DOHH2 (cell line): ENCODE measurements at regions not wholly inside any gene's neighbourhood (a gene's known extent, or its start where the extent isn't known, plus 50 kb on each side); places are given as distances from the start of the nearest gene placed in this dataset.

ENCODE experiments used
- H3F3A ChIP-seq: fragments of 200-600 bp; sonication (generic), shearing (Covaris generic); 2 replicates; pipeline ENCODE4 v1.6.0; 2016; ENCODE audit warnings: antibody characterized with exemption, mild to moderate bottlenecking; ENCODE audit not compliant: control insufficient read depth, insufficient read depth
- H3K27ac ChIP-seq: fragments of 200-600 bp; sonication (generic); 2 replicates; pipeline ENCODE4 v1.5.1; 2014; ENCODE audit warnings: low read depth, mild to moderate bottlenecking, low read length, moderate library complexity
- H3K27me3 ChIP-seq: fragments of 200-600 bp; sonication (generic); 2 replicates; pipeline ENCODE4 v1.6.1; 2014; ENCODE audit warnings: mild to moderate bottlenecking, low read length, mixed read lengths; ENCODE audit not compliant: control insufficient read depth
- H3K36me3 ChIP-seq: fragments of 200-600 bp; sonication (generic); 2 replicates; pipeline ENCODE4 v1.6.1; 2014; ENCODE audit warnings: mild to moderate bottlenecking, low read length, moderate library complexity, mixed read lengths; ENCODE audit not compliant: control insufficient read depth
- H3K4me1 ChIP-seq: fragments of 200-600 bp; sonication (generic); 2 replicates; pipeline ENCODE4 v1.6.1; 2014; ENCODE audit warnings: mild to moderate bottlenecking, low read length, mixed read lengths; ENCODE audit not compliant: control insufficient read depth
- H3K4me2 ChIP-seq: fragments of 200-600 bp; sonication (generic); 2 replicates; pipeline ENCODE4 v1.6.0; 2014; ENCODE audit warnings: mild to moderate bottlenecking, low read length, moderate library complexity
- H3K4me3 ChIP-seq: fragments of 200-600 bp; sonication (generic); 2 replicates; pipeline ENCODE4 v1.5.1; 2014; ENCODE audit warnings: mild to moderate bottlenecking, low read length, mixed read lengths
- H3K79me2 ChIP-seq: fragments of 200-600 bp; sonication (generic); 2 replicates; pipeline ENCODE4 v1.6.1; 2014; ENCODE audit warnings: mild to moderate bottlenecking, low read length, mixed read lengths; ENCODE audit not compliant: control insufficient read depth
- H3K9me2 ChIP-seq: fragments of 200-600 bp; sonication (generic); replicated peaks from 2 replicates; pipeline ENCODE4 v1.6.1; 2014; ENCODE audit warnings: mild to moderate bottlenecking, low read length, mixed read lengths; ENCODE audit not compliant: control insufficient read depth
- H3K9me3 ChIP-seq: fragments of 200-600 bp; sonication (generic); 2 replicates; pipeline ENCODE4 v1.6.1; 2014; ENCODE audit warnings: antibody characterized with exemption, low read length, mixed read lengths; ENCODE audit not compliant: control insufficient read depth, insufficient read depth
- H4K20me1 ChIP-seq: fragments of 200-600 bp; sonication (generic); 2 replicates; pipeline ENCODE4 v1.6.0; 2014; ENCODE audit warnings: low read depth, mild to moderate bottlenecking, antibody characterized with exemption, low read length, moderate library complexity; ENCODE audit not compliant: control insufficient read depth, insufficient read depth
- CTCF ChIP-seq: fragments of 200-600 bp; sonication (generic); IDR thresholded peaks from one replicate; pipeline ENCODE4 v1.5.1; 2014; ENCODE audit warnings: antibody characterized with exemption, mild to moderate bottlenecking, low read depth, low read length; ENCODE audit not compliant: poor library complexity, severe bottlenecking
- EZH2phosphoT487 ChIP-seq: fragments of 200-600 bp; sonication (generic); IDR thresholded peaks from 2 replicates; pipeline ENCODE4 v1.6.1; 2017; ENCODE audit warnings: borderline replicate concordance, mild to moderate bottlenecking, antibody characterized with exemption, low read length, moderate library complexity, mixed read lengths

GRCh38 chr4:58962424-58962823 is 1852.2 kb upstream of the IGFBP7 start:
- Histone ChIP-seq H3K9me2 (no peaks in the 10 kb centered on the region), H3K27me3 (no peaks in the 10 kb centered on the region), H4K20me1 (no peaks in the 10 kb centered on the region), H3K4me3 (no peak overlapping the region), H3K4me1 (no peaks in the 10 kb centered on the region), H3K79me2 (no peaks in the 10 kb centered on the region), H3F3A (no peaks in the 10 kb centered on the region), H3K4me2 (no peak overlapping the region), H3K36me3 (no peaks in the 10 kb centered on the region), H3K9me3 (no peaks in the 10 kb centered on the region), H3K27ac (no peak overlapping the region)
- no peak for TF ChIP-seq CTCF
- no peak for TF ChIP-seq EZH2phosphoT487

DNA sequence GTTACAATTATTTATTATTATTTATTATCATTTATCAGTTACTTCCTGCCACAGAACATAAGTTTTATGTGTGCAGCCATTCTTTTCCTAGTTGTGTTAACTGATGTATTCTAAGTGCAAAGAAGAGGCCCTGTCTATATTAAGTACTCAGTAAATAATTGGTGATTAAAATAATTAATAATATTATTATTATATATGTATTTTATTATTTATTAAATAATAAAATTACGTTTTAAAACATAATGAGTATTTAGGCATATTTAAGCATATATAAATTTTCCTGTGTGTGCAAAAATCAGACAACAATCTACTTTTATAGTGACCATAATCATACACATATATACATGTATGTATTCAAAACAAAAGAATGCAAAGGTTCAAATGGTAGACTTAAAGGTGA is 1871.6 kb upstream of the IGFBP7 start:
- Histone ChIP-seq H4K20me1 (no peaks in the 10 kb centered on the region), H3K27ac (no peak overlapping the region), H3K9me2 (no peaks in the 10 kb centered on the region), H3K79me2 (no peaks in the 10 kb centered on the region), H3F3A (no peaks in the 10 kb centered on the region), H3K27me3 (no peaks in the 10 kb centered on the region), H3K4me1 (no peaks in the 10 kb centered on the region), H3K4me2 (no peak overlapping the region), H3K9me3 (no peaks in the 10 kb centered on the region), H3K4me3 (no peak overlapping the region), H3K36me3 (no peaks in the 10 kb centered on the region)
- TF ChIP-seq EZH2phosphoT487 (no peak), CTCF (no peak)

DNA sequence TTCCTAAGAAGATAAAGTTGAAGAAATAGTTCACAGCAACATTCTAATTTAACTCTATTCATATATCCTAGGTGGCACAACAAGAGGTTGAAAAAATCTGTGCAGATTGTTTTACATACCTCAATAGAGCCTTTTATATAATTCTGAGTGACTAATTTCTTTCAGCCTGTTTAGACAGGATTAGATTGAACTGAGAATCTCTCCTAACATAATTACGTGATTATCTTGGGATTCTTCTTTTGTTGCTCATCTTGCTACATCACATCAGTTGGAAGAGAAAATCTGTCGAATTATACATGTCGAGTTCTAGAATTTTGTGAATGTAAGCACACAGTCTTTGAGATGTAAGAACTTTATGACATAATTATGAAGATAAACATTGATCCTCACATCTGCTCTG is 1873.7 kb upstream of the IGFBP7 start:
- no peaks in the 10 kb centered on the region for H4K20me1 ChIP-seq
- H3K4me2 ChIP-seq, result no peak overlapping the region
- H3F3A ChIP-seq, result no peaks in the 10 kb centered on the region
- TF ChIP-seq CTCF (no peak), EZH2phosphoT487 (no peak)
- no peak overlapping the region for H3K4me3 ChIP-seq
- no peak overlapping the region for H3K27ac ChIP-seq
- H3K36me3 ChIP-seq, result no peaks in the 10 kb centered on the region
- no peaks in the 10 kb centered on the region for H3K4me1 ChIP-seq
- no peaks in the 10 kb centered on the region for H3K9me2 ChIP-seq
- no peaks in the 10 kb centered on the region for H3K79me2 ChIP-seq
- no peaks in the 10 kb centered on the region for H3K9me3 ChIP-seq
- H3K27me3 ChIP-seq, result no peaks in the 10 kb centered on the region

DNA sequence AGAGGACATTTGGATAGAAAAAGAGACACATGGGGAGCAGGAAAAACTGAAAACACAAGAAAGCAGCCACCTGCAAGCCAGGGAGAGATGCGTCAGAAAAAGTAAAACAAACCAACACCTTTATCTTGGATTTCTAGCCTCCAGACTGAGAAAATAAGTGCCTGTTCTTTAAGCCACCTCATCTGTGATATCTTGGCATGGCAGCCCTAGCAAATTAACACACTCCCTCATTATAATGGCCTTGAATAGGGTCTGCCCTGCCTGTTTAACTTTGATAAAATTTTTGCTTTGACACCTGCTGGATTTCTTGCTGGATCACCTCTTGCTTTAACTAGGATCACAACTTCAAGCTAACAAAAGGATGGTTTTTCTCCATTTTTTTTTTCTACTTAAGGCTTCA is 1892.0 kb upstream of the IGFBP7 start:
- no peaks in the 10 kb centered on the region for H4K20me1 ChIP-seq
- H3K27me3 ChIP-seq, result no peaks in the 10 kb centered on the region
- no peak overlapping the region for H3K4me2 ChIP-seq
- H3K9me2 ChIP-seq, result no peaks in the 10 kb centered on the region
- TF ChIP-seq EZH2phosphoT487 (no peak), CTCF (no peak)
- H3K79me2 ChIP-seq, result no peaks in the 10 kb centered on the region
- no peaks in the 10 kb centered on the region for H3K9me3 ChIP-seq
- H3K4me1 ChIP-seq, result no peaks in the 10 kb centered on the region
- no peak overlapping the region for H3K27ac ChIP-seq
- no peak overlapping the region for H3K4me3 ChIP-seq
- no peaks in the 10 kb centered on the region for H3F3A ChIP-seq
- no peaks in the 10 kb centered on the region for H3K36me3 ChIP-seq
